WERI-Rb-1 (cell line): ENCODE measurements at regions not wholly inside any gene's neighbourhood (a gene's known extent, or its start where the extent isn't known, plus 50 kb on each side); places are given as distances from the start of the nearest gene placed in this dataset.
"Not testable (repeated sequence)": the region's sequence is repeated elsewhere in the genome, so short reads cannot be mapped to it uniquely, and the experiment has no call there.

ENCODE experiments used
- DNase-seq: peaks from one replicate; pipeline ENCODE4 v3.0.0-alpha.2; 2020
- H3K27ac ChIP-seq: fragments of 250-450 bp; sonication (Bioruptor Pico); 2 replicates; pipeline ENCODE4 v1.5.1; 2020; ENCODE audit warnings: mild to moderate bottlenecking, moderate library complexity
- H3K27me3 ChIP-seq: fragments of 250-450 bp; sonication (Bioruptor Pico); 2 replicates; pipeline ENCODE4 v1.5.1; 2021; ENCODE audit warnings: mild to moderate bottlenecking, low read depth, moderate library complexity; ENCODE audit not compliant: insufficient read depth, severe bottlenecking
- H3K36me3 ChIP-seq: fragments of 250-450 bp; sonication (Bioruptor Pico); 2 replicates; pipeline ENCODE4 v1.5.1; 2020; ENCODE audit warnings: mild to moderate bottlenecking, moderate library complexity
- H3K4me3 ChIP-seq: 2 replicates; pipeline ENCODE4 v1.5.1; 2011; ENCODE audit warnings: low read depth, mild to moderate bottlenecking, control low read depth, low read length
- H3K9me3 ChIP-seq: fragments of 250-450 bp; sonication (Bioruptor Pico); 2 replicates; pipeline ENCODE4 v1.5.1; 2021; ENCODE audit warnings: mild to moderate bottlenecking, moderate library complexity; ENCODE audit not compliant: severe bottlenecking
- CTCF ChIP-seq: IDR thresholded peaks from 2 replicates; pipeline ENCODE4 v1.5.1; 2011; ENCODE audit warnings: low read depth, mild to moderate bottlenecking, control low read depth, inconsistent platforms, low read length

- DNase-seq, result no peak
- no peak overlapping the region for H3K27ac ChIP-seq
Measured at GRCh38 chr9:26129217-26129616, 451.0 kb upstream of the TUSC1 start.

GRCh38 chr9:26125693-26126092, 447.4 kb upstream of the TUSC1 start:
- no peak overlapping the region for H3K27ac ChIP-seq
- TF ChIP-seq CTCF, result no peak
- H3K27me3 ChIP-seq, result peaks cover 39% of the 10 kb centered on the region
- no peaks in the 10 kb centered on the region for H3K9me3 ChIP-seq
- DNase-seq, result no peak
- no peak overlapping the region for H3K4me3 ChIP-seq
- no peaks in the 10 kb centered on the region for H3K36me3 ChIP-seq

More at GRCh38 chr9:26129217-26129616, 451.0 kb upstream of the TUSC1 start:
- no peak for TF ChIP-seq CTCF
- H3K4me3 ChIP-seq, result no peak overlapping the region
- no peaks in the 10 kb centered on the region for H3K9me3 ChIP-seq
- no peaks in the 10 kb centered on the region for H3K36me3 ChIP-seq
- peaks cover 22% of the 10 kb centered on the region for H3K27me3 ChIP-seq

- not testable (repeated sequence) for H3K27ac ChIP-seq, H3K4me3 ChIP-seq, H3K36me3 ChIP-seq, DNase-seq, H3K9me3 ChIP-seq
- H3K27me3 ChIP-seq, result peaks cover 21% of the 10 kb centered on the region
Measured at GRCh38 chr9:26116085-26116484, 437.8 kb upstream of the TUSC1 start.

GRCh38 chr9:26112724-26113123, 434.5 kb upstream of the TUSC1 start:
- H3K27ac ChIP-seq, result no peak overlapping the region
- no peak overlapping the region for H3K4me3 ChIP-seq
- H3K36me3 ChIP-seq, result no peaks in the 10 kb centered on the region
- no peak for TF ChIP-seq CTCF
- H3K9me3 ChIP-seq, result no peaks in the 10 kb centered on the region
- no peak for DNase-seq
- H3K27me3 ChIP-seq, result peaks cover 3% of the 10 kb centered on the region

- H3K27ac ChIP-seq, result no peak overlapping the region
- no peak overlapping the region for H3K4me3 ChIP-seq
- TF ChIP-seq CTCF, result no peak
- peaks cover 6% of the 10 kb centered on the region for H3K27me3 ChIP-seq
- H3K9me3 ChIP-seq, result no peaks in the 10 kb centered on the region
- H3K36me3 ChIP-seq, result no peaks in the 10 kb centered on the region
- no peak for DNase-seq
Measured at GRCh38 chr9:26086396-26086795, 408.2 kb upstream of the TUSC1 start.

GRCh38 chr9:26081847-26082246, 403.6 kb upstream of the TUSC1 start:
- no peak for TF ChIP-seq CTCF

More at GRCh38 chr9:26081847-26082246, 403.6 kb upstream of the TUSC1 start:
- Histone ChIP-seq H3K4me3 (no peak overlapping the region), H3K27me3 (peaks cover 7% of the 10 kb centered on the region), H3K9me3 (no peaks in the 10 kb centered on the region), H3K36me3 (no peaks in the 10 kb centered on the region), H3K27ac (no peak overlapping the region)
- no peak for DNase-seq
